ENCODE measurements at regions not wholly inside any gene's neighbourhood (a gene's known extent, or its start where the extent isn't known, plus 50 kb on each side); places are given as distances from the start of the nearest gene placed in this dataset.
A peak's percentile ranks its signal among the peaks of the same experiment; 100 is the strongest.
"Not testable (repeated sequence)": the region's sequence is repeated elsewhere in the genome, so short reads cannot be mapped to it uniquely, and the experiment has no call there.

DNA sequence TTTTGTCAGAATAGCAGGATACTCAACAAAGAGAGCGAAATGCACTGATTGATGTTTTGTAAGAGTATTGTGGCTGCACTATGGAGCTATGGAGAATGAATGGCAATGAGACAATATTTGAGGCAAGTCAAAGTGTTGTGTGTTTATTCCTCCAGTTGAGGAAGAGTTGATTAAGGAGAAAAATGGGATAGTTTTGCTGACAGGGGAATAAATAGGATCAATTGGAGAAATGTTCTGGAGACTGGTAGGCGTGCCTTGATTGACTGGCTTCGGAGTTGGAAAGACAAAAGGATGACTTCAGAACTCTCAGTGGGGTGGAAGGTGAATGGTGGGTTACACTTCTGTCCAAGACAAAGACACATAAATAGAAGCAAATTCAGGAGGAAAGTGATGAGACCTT lies 1254.9 kb upstream of the TMEM132C start:
- no peak for DNase-seq (ENCODE audit: low read depth in 2 of 2)

DNA sequence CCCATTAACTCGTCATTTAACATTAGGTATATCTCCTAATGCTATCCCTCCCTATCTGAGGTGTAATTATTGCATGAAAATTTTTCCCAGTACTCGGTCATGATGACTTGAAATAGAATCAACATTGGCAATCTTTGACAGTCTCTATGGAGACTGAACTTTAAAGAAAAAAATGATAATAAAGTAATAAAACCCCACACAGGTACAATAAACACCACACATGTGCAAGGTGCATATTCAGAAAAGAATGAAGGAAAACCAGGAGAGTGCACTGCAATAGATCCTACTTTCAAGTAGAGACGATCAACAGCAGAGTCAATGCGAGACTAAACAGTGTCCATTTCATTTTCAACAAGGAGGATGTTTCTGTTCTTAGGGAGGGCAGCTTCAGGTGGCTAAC lies 1253.8 kb upstream of the TMEM132C start:
- DNase-seq (ENCODE audit: low read depth in 2 of 2) = no peak

DNA sequence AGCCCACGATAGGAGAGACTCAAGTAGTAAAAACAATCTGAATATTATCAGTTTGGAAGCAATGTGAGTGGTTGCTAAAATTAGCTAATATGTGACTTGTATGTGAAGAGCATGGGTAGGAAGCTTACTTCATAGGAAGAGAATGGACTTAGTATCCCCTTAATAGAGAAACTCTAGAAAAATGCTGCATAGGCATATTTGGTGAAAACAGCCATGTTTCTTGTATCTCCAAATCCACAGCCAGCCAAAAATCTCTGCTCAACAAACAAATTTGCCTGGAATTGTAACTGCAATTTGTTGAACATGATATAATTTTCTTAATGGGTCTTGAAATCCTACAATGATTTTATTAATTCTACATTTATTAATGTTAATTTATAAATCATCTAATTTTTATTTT lies 1252.9 kb upstream of the TMEM132C start:
- no peak for DNase-seq (ENCODE audit: low read depth in 2 of 2)

DNA sequence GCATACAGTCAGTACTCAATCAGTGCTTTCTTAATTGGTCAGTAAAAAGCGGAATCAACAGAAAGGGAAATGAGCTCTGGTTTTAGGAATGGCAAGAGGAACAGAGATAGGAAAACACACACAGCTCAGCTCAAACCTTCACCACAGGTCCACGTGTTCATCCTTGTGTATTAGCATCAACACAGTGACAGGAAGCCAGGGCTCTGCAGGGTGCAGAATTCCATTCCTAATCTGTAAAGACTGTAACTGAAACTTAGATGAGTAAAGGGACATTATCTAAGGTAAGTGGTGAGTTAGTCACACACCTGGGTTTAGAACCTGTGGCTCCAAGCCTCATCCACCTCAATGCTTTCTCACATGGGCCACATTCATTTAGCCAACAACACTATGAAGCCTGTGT lies 1242.2 kb upstream of the TMEM132C start:
- DNase-seq (ENCODE audit: low read depth in 2 of 2) = no peak

DNA sequence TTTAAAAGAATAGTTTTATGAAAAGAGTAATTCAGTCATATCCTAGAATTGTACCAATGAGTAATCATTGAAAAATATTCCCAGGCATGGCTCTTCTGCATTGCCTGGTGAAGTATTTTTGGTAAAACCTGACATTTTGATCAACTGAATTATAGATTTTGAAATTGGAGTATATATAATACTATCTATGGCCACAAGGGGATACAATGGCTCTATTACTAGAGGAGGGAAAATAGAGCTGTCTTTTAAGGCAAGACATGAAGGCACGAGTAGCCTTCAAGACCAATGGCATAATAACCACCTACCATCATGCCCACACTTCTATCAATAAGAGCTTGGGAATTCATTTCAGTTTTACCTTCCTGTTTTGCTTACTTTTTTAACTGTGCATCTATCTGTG lies 1241.4 kb upstream of the TMEM132C start:
- no peak for DNase-seq (ENCODE audit: low read depth in 2 of 2)

DNA sequence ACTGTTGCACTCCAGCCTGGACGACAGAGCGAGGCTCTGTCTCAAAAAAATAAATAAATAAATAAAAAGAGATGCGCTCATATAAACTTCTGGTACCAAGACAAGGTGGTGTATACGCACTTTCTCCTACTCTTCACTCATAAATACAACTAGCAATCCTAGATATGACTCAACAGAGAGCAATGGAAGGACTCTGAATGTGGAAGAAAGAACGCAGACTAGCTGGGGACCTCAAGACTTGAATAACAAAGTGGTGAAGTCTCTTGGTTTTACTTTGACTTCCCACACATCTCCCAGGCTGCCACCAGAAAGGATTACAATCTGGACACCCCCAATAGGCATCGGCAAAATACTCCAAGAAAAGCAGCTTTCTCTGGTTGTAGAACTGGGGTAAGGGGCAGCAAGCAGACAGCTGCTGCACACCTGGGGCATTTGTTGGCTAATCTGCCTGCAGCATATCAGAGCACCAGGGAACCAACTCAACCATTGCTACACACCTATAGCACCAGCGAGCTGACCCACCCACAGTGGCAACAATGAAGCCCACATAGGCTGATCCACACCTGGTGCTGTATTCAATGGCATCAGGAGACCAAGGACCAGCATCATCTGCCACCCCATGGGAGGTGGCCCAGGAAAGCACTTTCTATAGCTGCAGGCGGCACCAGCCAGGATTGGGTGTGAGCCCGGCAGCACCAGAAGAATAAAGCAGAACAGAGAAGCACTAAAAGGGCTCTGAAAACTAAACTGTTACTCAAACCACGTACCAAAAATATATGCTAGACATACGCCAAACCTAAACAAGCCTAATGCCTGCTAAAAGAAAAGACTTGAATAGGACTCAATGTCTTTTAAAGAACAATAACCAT lies 1231.7 kb upstream of the TMEM132C start:
- DNase-seq (ENCODE audit: low read depth in 2 of 2) = no peak

DNA sequence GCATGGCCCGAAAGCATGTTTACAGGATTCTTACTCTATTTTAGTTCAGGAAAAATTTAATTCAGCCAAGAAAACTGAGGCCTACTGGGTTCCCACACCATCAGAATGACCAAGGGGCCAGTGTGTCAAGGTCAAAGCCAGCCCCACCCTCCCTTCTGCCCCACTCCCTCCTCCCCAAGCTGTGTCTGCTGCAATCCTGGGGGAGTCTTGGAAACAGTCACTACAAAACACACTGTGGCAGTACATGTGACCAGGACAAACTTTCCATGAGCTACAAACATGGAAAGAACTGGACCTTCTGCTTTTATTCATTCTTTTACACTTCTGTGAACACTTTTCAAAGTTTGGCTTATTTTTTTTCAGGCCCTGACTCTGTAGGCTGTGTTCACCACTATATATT lies 1228.8 kb upstream of the TMEM132C start:
- no peak for DNase-seq (ENCODE audit: low read depth in 2 of 2)

DNA sequence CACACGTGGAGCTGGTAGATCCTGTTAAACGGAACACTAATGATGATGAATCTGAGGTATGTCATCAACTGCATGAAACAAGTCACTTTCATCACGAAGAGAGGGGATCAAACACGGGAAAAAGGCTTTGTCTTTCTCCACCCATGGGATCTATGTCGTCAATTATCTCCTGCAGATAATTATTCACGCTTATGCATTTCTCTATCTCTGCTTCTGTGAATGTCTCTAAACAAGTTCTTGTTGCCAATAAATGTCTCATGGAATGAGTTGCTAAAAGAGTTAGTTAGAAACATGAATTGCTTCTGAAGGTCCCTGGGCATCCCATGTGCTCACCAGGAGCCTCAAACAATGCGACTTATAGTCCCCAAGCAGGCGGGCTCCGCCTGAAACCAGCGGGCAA lies 1228.2 kb upstream of the TMEM132C start:
- no peak for DNase-seq (ENCODE audit: low read depth in 2 of 2)

DNA sequence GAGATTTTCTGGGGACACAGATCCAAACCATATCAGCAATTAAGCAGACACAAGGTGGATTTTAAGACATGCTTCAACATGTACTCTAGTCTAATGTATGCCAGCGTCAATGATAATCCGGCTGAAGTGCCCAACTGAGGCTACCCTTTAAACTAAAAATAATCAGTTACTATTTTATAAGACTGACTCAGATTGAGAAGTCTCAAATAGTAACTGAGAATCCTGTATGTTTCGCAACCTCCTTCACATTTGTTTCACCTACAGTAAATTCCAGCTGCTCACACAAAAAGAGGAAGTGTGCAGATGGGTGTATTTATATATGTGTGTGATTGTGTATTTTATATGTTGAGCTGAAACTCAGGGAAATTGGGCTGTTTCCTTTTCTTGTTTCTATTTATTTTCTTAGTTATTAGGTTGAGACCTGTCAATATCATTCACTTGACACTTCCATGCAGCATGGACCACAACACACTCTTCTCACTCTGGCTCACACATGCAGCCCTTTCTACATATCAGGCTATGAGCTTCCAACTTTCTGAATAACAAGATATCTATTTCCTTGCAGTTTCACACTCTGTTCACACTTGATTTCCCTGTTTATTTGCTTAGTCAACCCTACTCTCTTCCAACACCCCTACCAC lies 1224.9 kb upstream of the TMEM132C start:
- DNase-seq (ENCODE audit: low read depth in 2 of 2) = no peak

DNA sequence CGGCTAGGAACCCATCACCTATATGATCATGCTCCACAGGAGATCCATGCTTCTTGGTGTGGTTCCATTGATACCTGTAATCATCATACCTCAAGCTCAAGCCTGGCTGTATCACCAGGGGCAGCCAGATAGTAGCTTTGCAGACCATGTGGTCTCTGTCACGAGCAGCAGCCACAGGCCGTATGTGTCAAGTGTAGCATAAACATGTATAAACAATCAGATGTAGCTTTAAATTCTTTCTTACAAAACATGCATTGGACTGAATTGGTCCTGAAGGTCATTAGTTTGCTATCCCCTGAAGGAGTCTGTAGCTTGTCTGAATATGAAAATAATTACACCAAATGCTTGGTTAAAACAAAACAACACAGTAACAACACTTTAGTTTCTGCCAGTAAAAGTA lies 1223.2 kb upstream of the TMEM132C start:
- no peak for DNase-seq (ENCODE audit: low read depth in 2 of 2)

DNA sequence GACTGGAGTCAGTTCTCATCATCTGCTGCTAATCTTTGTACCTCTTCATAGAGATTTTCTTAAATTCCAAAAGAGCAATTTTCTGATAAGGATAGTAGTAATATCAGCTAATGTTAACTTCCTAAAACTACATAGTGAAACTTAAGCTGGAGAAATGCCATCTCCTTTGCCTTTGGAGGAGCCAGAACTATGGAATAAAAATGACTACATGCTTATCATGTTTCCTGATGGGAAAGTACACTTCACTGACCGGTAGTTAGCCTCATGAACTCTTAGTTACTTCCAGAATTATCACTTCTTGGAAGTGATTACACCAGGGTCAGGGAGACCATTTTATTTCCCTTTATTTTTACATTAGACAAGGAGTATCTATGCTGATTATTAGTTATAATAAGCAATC lies 1222.1 kb upstream of the TMEM132C start:
- no peak for DNase-seq (ENCODE audit: low read depth in 2 of 2)

DNA sequence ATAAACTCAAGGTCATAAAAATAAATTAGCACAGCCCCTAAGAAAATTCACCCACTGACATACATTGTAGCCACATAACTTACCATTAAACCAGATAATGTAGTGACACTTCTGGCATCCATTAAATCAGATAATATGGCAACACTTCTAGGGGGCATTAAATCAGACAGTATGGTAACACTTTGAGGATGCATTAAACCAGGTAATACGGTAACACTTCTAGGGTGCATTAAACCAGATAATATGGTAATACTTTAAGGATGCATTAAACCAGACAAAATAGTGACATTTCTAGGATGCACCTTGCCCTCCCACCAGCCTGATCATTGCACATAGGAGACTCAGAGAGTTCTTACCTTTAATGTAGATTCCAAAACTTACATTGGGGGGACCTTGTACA lies 1220.5 kb upstream of the TMEM132C start:
- no peak for DNase-seq (ENCODE audit: low read depth in 2 of 2)

DNA sequence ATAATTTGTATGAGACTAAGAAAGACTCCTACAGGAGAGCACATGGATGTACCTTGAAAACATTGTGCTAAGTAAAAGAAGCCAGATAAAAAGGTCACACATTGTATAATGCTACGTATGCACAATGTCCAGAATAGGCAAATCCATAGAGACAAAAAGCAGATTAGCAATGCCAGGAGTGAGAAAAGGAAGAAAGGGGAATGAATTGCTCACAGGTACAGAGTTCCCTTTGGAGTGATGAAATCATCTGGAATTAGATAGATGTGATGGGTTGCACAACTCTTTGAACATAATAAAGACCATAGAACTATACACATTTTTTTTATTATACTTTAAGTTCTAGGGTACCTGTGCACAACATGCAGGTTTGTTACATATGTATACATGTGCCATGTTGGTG lies 1218.9 kb upstream of the TMEM132C start:
- DNase-seq (ENCODE audit: low read depth in 2 of 2) = no peak

DNA sequence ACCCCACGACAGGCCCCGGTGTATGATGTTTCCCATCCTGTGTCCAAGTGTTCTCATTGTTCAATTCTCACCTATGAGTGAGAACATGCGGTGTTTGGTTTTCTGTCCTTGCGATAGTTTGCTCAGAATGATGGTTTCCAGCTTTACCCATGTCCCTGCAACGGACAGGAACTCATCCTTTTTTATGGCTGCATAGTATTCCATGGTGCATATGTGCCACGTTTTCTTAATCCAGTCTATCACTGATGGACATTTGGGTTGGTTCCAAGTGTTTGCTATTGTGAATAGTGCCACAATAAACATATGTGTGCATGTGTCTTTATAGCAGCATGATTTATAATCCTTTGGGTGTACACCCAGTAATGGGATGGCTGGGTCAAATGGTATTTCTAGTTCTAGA lies 1218.4 kb upstream of the TMEM132C start:
- DNase-seq (ENCODE audit: low read depth in 2 of 2) = not testable (repeated sequence)

DNA sequence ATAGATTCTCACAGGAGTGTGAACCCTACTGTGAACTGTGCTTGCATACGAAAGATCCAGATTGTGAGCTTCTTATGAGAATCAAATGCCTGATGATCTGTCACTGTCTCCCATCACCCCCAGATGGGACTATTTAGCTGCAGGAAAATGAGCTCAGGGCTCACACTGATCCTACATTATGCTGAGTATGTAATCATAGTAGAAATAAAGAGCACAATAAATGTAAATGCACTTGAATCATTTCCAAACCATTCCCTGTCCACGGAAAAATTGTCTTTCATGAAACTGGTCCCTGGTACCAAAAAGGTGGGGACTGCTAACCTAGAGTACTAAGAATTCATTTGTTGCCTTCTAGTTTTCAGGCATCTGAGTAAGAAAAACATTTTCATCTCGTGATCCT lies 1215.8 kb upstream of the TMEM132C start:
- no peak for DNase-seq (ENCODE audit: low read depth in 2 of 2)

DNA sequence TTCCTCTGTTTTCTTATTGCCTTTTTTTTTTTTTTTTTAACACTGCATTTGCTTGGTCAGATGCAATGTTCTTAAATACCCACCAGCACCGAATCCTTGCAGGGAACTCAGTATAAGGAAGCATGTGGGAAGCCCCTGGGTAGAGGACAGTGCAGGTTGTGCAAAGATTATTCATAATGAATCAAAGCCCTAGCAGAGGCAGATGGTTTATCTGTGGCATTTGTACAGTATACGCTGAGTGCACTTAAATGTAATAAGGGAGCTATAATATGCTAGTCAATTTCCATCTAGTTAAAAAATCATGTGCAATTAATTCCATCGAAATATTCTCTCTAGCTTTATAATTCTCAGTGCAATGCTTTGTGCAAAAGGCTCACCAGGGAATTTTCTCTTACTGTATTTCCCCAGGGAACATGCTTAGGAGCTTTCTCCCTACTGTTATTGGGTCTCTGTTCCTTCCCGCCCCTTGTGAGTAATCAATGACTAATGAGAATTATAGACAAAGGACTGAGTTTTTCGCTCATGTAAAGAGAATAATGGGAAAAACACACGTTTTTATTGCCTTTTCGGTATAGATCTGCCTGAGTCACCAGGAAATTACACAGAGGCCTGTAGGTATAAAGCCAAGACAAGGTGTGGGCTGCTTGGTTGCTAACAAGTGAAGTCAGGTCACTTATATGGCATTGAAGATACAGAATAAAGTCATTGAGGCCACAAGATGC lies 1214.3 kb upstream of the TMEM132C start:
- DNase-seq (ENCODE audit: low read depth in 2 of 2) = peak; percentile 29 to 36

DNA sequence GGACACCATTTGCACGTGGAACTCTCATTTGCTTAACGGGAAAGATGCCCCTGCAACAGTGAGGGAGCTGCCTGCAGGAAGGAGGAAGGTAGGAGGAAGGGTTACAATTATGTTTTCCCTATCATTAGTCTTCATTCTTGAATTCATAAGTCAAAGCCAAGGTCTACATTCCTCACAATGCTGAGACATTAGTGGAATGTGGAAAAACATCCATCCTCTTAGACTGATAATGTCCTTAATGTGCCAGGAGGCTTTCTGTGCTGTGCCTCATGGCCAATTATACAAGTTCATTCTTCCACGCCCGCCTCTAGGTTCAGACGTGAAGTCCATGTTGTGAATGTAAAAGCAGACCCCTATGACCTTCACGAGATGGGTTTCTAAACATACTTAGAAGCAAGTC lies 1212.4 kb upstream of the TMEM132C start:
- peak; percentile 16 to 29 for DNase-seq (ENCODE audit: low read depth in 2 of 2)

DNA sequence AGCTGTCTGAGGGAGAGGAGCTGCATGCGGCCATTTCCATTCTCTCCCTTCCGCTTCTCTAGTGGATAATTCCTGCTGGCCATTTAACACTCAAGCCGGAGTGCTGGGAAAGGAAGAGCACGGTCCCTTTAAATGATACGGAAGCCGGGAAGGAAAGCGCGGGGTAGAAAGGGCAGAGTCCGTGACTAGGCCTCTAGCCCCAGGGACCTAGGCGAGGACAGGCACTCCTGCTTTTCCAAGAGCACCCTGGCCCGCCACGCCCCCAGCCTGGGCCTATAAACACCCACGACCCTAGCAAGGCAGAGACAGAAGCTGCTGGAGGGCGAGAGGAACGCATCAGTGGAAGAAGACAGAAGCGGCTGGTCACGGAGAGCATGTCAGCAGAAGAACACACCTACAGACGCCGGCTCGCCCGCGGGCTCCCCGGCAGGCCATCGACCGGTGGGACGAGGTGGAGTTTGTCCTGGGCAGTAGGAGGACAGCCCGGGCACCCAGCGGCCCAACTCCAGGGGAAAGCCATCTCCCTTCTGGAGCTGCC lies 1206.6 kb upstream of the TMEM132C start:
- no peak for DNase-seq (ENCODE audit: low read depth in 2 of 2)

DNA sequence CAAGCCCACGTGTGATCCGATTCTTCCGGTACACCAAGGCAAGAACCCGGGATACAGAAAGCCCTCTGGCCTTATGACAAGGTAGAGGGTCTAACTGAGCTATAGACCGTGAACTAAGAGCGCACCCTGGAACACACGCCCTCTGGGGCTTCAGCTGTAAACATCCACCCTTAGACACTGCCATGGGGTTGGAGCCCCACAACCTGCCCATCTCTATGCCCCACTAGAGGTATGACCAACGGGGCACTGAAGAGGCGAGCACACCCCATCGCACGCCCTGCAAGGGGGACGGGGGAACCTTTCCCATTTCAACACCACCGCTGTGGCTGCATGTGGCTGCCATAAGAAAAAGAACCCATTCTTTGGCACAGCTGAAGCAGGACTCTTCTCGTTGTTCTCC lies 1206.0 kb upstream of the TMEM132C start:
- no peak for DNase-seq (ENCODE audit: low read depth in 2 of 2)

DNA sequence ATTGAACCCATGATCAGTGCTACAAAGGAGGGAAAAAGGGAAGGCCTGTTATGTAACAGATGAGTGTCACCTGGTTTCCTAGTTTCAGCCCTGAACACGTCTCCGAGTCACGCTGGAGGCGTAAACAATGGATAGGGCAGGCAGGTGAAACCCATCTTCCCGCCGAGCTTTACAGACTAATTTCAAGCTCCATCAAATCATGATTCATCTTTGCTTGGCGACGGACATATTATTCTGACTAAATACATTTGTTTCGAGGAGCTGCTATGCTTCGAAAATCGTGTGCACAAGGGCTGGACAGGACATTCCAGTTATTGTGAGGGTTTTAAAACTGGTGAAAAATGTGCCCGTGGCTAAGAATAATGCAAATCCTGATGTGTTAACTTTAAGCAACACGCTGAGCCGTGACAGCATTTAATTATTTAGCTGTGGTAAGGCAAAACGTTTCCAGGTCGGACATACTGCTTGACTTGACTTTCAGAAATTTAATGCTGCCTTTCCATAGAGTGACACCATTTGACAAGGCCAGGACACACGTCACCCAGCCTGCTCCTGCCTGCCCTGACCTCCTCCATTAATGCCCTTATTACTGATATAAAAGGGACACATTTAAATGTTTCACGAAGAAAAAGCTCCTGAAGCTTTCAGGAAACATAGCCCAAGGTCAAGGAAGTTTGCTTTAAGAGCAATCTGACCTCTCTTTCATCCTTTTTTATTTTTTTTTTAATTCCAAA lies 1203.5 kb upstream of the TMEM132C start:
- DNase-seq (ENCODE audit: low read depth in 2 of 2) = no peak

DNA sequence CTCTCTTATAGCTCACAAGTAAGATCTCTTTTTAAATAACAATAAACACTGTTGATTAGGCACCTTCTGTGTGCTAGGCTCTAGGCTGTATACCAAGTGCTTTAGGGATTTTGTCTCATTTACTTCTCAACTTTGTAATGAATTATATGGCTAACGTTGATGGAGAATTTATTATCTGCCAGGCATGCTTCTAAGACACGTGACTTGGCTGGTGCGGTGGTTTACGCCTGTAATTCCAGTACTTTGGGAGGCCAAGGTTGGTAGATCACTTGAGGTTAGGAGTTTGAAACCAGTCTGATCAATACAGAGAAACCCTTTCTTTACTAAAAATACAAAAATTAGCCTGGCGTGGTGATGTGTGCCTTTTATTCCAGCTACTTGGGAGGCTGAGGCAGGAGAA lies 1202.8 kb upstream of the TMEM132C start:
- DNase-seq (ENCODE audit: low read depth in 2 of 2) = no peak

DNA sequence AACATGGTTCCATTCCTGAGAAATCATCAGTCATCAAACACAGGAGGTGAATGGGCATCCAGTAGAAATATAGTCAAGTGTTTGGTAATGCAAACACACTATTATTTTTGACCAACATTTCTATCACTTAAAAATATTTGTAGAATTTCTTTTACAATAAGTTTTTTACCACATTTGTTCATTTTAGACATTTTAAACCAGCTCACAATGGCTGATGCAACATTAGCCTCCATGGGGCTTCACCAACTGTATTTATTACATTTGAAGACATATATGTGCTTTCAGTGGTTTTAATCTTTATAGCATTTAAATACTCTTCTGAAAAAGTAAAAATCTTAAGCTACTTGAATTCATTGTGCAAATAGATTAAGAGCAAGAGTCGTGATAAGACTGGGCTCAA lies 1201.4 kb upstream of the TMEM132C start:
- no peak for DNase-seq (ENCODE audit: low read depth in 2 of 2)
